ENCODE measurements at regions not wholly inside any gene's neighbourhood (a gene's known extent, or its start where the extent isn't known, plus 50 kb on each side); places are given as distances from the start of the nearest gene placed in this dataset.

DNA sequence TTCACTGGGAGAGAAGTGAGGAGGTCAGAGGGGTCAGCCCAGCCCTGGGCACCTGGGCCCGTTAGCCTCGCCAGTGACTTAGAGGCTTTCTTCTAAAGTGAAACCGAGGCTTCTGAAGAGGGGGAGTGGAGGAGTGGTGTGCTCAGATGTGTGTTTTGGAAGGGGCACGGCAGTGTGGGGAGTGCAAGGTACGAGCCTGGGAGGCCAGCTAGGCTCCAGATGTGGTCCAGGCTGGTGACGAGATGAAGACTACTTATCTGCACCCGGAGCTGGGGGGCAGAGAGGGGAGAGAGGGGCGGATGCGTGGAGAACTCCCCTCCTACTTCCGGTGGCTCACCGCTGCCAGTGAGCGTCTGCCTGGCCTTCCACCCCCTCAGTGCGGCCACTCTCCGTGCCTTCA is 371.3 kb upstream of the HS6ST1 start:
- no peak for DNase-seq (ENCODE audit: low read depth in 2 of 2)

DNA sequence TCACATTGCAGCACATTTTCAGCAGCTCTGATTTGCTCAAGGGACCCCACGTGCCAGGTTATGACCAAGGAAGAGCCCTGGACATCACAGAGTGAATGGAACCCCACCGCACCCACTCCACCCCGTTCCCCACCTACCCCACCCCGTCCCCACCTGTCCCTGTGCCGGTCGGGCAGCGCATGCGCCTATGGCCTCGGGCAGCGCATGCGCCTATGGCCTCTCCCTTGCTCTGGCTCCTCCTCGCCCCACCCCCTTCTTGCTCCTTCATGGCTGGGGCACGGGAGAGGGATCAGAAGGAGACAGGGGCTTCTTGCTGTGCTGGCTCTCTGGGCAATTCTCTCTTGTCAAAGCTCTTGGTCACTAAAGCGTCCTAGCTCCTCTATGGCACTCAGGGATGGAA is 371.8 kb upstream of the HS6ST1 start:
- DNase-seq (ENCODE audit: low read depth in 2 of 2): no peak

DNA sequence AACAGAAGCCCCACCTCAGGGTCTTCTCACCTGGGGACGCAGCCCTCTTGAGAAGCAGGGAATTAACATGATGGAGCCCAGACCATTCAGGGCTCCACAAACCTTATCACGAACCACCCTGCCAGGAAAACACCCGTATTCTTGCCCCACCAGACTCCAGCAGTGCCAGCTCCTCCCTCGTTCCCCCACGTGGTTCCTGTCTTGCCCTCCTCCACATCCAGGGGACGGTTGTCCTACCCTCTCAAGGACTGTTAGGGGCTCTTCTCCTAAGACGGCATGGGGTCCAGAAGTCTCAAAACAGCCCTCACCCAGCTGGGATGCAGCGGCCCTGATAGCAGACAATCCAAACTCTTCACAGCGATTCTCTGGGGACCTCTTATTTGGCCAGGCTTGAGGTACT is 372.2 kb upstream of the HS6ST1 start:
- no peak for DNase-seq (ENCODE audit: low read depth in 2 of 2)

DNA sequence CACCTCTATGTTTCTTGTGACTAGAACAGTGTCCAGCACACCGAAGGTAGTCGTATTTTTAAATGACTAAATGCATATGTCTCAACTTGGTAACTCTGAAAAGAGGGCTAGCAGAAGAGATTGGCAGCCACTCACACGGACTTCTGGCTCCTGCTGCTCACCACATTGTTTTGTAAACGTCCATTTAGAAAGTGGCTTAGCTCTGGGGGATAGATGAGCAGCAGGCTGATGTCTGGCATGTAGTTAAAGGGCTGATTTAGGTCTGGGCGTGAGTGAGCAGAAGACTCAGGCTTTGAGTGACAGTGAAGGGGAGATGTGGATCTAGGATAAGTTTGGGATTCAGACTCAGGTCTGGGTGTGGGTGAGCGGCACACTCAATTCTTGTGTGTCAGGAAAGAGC is 372.9 kb upstream of the HS6ST1 start:
- DNase-seq (ENCODE audit: low read depth in 2 of 2): no peak

DNA sequence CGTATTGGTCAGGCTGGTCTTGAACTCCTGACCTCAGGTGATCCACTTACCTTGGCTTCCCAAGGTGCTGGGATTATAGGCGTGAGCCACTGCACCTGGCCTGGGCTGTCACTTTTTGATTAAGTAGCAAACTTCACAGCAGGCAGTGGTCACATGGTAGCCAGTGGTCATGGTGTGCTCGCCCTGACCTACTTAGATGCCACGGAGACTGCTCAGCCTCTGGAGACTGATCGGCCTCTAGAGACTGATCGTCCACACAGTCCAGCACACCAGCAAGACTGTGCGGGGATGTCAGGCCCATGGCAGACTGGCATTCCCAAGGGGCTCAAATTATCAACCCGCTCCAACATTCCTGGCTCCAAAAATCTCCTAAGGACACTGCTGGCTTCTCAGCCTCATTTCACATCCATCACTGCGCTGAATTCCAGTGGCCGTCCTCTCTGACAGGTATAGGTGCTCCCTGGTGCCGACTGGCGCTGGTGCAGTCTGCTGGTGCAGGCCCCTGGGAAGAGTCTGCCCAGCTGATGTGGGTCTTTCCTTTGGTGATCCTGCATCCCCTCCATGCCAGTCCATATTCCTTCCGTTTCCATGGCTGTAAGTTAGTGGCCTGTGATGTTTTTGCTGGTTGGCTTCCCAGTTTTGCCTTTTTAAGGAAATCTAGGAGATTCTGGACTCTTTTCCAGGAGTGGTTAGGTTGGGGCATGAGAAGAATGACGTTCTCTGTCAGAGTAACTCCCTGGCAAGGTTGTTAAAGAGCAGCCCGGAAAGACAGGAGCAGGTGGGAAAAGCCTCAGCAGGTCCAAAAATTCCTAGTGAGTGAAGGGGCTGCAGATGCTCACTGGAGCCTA is 374.5 kb upstream of the HS6ST1 start:
- no peak for DNase-seq (ENCODE audit: low read depth in 2 of 2)

DNA sequence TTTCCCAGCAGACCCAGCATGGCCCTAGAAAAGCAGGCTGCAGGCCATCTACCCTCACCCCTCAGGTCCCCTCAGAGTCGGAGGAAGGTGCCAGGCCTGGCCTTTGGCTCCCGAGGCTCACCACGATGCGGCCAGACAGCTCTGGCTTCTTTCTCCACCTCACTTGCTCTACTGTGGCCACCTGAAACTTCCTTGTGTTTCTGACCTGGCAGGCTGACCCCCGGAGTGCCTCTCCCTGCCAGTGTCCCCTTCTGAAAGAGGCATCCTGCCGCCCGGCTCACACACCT is 375.0 kb upstream of the HS6ST1 start:
- no peak for DNase-seq (ENCODE audit: low read depth in 2 of 2)

DNA sequence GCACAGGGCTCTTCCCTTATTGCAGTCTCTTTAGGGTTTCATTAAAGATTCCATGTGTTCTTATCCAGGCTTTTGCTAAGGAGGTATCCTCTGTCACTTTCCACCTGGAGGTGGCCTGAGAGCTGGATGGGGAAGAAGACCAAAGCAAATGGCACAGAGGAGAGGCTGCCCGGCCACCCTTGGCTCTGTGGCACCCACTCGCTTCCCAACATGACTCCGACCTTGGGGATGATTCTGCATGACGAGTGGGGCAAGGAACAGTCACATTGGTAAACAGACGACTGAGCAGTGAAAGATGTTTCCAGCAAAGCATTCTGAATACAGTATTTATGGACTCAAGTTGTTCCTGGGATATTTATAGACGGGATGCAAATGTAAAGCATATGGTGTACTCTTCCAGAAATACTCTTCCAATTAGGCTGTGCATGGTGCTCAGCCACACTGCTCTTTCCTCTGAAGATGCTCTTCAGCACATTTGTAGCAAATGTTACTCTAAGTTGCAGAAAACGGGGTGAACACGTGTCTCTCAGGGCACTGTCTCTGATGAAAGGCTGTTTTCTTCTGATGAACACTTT is 377.1 kb upstream of the HS6ST1 start:
- no peak for DNase-seq (ENCODE audit: low read depth in 2 of 2)

DNA sequence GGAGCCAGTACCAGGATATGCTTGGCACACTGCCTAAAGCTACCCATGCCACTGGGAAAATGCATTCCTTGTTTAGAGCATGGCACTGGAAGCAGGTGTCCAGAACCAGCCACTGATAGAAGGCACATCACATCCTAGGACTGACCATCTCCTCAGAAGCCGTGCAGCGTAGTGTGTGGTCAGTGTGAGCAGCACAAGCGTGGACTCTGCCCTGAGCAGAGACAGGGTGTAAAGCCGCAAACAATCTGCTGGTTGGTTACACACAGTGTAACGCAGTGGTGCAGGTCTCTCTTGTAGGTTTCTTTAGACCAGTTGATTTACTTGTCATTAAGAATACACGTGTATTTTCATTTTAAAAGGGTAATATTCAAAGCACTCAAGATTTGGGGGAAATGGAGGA is 377.8 kb upstream of the HS6ST1 start:
- no peak for DNase-seq (ENCODE audit: low read depth in 2 of 2)

DNA sequence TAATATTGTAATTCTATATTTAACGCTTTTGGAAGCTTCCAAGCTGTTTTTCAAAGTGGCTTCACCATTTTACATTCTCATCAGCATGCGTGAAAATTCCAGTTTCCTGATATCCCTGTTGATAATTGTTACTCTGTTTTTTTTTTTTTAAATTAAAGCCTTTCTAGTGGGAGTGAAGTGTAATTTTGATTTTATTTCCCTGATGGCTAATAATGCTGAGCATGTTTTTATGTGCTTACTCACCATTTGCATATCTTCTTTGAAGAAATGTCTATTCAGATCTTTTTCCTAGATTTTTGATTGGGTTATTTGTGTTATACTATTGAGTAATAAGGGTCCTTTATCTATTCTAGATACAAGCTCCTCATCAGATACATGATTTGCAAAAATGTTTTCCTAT is 382.8 kb upstream of the HS6ST1 start:
- DNase-seq (ENCODE audit: low read depth in 2 of 2): no peak

DNA sequence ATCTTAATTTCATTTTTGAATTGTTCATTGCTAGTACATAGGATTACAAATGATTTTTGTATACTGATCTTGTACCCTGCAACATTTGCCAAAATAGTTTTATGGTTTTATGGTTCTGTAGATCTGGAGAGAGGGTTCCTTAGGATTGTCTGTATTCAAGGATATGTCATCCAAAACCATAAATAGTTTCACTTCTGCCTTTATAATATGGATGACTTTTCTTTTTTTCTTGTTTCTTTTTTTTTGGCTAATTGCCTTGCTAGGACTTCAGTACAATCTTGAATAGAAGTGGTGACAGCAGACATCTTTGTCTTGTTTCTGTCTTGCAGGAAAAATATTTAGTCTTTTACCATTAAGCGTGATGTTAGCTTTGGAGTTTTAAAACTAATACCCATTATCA is 383.9 kb upstream of the HS6ST1 start:
- DNase-seq (ENCODE audit: low read depth in 2 of 2): no peak

DNA sequence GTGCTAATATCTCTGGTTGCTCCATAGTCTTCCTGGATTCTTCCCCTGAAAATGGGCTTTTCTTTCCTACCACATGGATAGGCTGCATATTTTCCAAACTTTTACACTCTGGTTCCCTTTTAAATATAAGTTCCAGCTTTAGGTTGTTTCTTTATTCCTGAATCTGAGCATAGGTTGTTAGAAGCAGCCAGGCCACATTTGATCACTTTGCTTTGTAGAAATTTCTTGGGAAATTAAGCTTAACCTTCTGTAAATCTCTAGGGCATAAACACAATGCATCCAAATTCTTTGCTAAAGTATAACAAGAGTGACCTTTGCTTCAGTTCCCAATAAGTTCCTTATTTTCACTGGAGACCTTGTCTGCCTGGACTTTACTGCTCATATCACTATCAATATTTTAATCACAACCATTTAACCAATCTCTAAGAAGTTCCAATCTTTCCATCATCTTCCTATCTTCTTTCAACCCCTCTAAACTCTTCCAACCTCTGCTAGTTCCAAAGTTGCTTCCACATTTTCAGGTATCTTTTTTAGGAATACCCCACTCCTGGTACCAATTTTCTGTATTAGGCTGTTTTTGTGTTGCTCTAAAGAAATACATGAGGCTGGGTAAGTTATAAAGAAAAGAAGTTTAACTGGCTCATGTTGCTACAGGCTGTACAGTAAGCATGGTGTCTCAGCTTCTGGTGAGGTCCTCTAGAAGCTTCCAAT is 389.6 kb upstream of the HS6ST1 start:
- DNase-seq (ENCODE audit: low read depth in 2 of 2): no peak

DNA sequence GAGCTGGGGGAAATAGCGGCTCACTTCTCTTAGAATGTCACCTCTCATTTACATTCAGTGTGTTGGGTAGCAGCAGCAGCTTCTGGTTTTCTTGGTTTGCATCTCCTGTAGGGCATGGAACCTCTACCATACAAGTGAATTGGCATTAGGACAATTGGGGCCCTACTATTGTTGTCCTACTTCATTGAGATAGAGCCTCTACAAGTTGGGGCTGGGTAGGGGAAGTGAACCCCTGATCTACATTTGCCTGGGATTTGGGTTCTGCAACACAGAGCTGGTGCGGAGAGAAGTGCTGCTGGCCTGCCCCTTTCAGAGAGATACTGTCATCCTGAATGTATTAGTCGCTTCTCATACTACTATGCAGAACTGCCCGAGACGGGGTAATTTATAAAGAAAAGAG is 391.6 kb upstream of the HS6ST1 start:
- DNase-seq (ENCODE audit: low read depth in 2 of 2): no peak

DNA sequence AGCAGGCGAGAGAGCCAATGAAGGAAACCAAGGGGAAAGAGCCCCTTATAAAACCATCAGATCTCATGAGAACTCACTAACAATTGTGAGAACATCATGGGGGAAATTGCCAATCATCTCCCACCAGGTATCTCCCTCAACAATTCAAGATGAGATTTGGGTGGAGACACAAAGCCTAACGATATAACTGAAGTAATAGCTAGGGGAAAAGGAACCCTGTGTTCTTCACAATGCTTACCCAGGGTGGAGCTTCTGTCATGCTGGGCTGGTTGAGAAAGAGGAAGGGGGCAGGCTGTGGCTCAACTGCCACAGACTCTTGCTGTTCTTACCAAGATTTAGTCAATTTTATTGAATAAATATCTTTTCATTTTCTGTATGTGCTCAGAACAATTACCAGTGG is 392.1 kb upstream of the HS6ST1 start:
- no peak for DNase-seq (ENCODE audit: low read depth in 2 of 2)

DNA sequence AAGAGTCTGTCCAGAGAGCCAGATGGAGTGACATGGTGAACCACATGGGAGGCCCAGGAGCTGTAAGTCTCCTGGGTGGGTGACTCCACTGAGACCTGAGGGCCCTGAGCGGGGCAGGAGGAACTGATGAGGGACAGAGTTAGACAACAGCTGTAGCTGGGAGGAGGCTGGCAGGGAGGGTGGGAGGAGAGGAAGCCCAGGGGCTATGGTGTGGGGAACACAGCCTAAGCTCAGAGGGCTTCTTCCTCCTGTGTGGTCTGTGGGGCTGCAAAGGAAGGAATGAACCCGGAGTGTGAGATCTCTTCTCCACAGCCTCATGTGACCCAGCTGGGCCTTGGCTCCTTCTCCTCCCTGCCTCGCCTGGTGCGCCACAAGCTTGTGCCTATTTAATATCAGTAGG is 395.6 kb upstream of the HS6ST1 start:
- DNase-seq (ENCODE audit: low read depth in 2 of 2): no peak

DNA sequence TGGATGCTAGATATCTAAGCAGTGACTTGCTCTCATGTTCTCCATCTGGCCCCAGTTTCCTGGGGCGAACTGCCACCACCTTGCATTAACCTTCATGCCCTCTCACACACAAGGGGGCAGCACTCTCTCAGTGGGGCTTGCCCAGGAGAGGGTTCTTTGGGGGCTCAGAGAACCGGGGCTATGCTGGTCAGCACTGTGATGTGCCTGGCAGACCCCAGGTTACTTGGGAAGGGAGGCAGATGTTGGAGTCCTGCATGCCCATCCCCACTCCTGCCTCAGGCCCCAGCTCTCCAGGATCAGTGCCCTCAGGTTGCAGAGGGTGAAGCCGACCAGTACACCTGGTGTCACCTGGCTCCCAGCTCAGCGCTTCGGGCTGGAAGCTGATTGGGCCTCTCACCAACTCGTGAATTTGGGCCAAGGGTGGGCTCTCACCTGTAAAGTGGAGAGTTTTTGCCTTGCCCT is 396.2 kb upstream of the HS6ST1 start:
- no peak for DNase-seq (ENCODE audit: low read depth in 2 of 2)

DNA sequence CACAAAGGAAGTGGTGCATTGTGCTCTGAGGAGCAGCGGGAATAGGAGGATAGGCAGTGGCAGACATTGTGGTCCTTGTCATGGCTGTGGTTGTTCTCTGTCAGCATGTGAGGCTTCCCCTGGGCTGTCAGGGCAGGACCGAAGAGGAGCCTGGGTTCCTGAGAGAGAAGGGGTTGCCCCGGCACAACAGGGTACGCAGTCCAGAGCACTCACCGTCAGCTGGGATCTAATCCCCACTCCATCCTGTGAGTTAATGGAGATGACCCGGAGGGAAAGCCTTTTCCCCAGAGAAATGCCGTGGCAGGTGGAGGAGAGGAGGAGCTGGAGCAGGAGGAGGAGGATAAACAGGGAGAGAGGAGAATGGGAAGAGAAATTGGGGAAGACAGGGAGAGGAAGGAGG is 396.7 kb upstream of the HS6ST1 start:
- DNase-seq (ENCODE audit: low read depth in 2 of 2): no peak

DNA sequence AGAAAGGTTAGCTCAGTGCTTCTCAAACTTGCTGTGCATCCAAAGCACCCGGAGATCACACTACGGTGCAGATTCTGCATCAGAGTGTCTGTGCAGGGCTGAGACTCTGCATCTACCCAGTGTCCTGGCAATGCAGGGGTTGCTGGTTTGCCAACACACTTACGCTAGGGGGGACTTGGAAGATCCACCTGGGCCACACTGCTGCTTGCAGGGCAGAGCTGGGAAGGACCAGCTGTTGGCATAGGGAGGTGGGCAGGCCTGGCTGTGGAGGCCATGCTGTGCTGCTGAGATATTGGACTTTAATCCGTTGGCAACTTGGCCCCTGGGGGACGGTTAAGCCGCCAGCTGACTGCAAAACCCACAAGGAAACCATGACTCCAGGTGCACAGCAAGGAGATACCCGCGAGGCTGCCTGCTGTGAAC is 397.6 kb upstream of the HS6ST1 start:
- no peak for DNase-seq (ENCODE audit: low read depth in 2 of 2)

DNA sequence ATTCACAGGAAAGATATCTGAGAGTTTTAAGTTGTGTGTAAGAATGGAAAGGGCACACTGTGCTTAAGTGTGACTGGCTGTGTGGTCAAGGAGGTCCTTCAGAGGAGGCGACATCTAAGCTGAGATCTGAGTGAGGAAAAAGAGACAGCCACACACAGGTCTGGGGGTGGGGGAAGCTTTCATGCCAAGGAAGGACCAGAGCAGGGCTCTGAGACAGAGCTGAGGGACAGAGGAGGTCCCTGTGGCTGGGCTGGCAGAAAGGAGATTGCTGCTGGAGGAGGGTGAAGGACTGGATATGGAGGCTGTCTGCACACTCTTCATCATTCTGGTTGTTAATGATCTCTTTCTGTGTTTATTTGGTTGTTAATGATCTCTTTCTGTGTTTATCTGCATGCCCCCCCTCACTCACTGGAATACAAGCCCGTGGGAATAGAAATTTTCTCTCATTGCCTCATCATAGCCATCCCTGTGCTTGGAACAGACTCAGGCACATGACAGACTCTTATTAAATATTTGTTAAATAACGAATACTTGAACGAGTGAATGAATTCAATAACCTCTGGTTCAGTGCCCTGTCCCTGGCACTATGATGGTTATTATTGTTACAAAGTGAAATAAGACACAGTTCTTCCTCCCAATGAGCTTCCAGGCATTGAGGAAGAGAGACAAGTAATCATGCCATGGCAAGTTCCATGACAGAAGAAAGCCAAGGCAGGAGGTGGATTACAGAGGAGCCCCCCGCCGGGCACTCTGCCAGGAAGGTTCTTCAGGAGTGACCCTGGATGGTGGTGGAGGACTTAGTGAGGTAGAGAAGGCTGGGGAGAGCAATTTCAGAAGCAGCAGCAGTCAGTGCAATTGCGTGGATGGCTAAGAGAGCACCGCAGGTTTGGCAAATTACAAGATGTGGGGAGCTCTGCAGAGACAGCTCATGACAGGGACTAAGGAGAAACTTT is 399.4 kb upstream of the HS6ST1 start:
- DNase-seq (ENCODE audit: low read depth in 2 of 2): no peak

DNA sequence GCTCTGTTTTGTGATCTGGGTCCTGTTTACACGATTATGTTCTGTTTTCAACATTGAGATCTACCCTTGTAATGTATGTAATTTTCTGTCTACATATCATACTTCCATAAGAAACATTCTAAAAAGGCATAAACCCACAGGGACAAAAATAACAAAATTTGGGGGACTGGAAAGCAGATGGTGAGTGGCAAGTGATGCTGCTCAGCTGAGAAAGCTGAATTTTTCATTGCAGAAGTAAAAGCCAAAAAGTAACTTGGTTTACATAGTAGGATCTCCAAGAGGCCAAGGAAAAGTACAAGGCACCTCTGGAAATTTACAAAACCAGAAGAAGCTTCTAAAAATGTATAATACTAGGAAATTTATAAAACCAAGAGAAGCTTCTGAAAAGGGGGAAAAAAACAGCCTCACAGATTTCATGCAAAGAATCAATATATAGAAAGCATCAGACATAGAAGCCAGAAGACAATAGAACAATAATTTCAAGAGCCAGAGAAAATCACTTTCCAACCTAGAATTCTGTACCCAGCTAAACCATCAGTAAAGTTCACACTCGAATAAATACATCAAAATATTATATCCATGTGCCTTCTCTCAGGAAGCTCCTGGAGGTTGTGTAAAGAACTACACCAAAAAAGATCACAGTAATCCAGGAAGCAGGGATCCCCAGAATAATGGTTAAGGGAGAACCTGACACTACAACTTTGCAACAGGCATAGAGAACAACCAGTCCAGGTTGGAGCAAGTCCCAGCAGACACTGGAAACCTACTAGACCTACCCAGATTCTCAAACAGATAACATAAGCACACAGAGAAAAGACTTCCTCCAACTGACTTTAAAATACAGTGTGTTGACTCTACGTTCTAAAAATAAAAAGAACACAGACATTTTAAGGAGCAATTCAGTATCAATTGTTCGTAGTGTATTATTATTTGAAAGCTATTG is 401.7 kb upstream of the HS6ST1 start:
- no peak for DNase-seq (ENCODE audit: low read depth in 2 of 2)

DNA sequence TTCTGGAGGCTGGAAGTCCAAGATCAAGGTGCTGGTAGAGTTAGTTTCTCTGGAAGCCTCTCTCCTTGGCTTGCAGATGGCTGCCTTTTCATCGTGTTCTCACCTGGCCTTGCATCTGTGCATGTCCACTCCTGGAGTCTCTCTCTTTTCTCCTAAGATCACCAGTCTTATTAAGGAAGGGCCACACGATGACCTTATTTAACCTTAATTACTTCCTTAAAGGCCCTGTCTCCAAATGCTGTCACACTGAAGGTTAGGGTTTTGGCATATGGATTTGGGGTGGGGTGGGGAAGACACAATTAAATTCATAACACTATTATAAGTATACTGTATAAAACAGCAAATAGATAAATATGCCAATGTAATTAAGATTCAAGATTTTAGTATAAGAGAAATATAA is 402.4 kb upstream of the HS6ST1 start:
- DNase-seq (ENCODE audit: low read depth in 2 of 2): no peak

DNA sequence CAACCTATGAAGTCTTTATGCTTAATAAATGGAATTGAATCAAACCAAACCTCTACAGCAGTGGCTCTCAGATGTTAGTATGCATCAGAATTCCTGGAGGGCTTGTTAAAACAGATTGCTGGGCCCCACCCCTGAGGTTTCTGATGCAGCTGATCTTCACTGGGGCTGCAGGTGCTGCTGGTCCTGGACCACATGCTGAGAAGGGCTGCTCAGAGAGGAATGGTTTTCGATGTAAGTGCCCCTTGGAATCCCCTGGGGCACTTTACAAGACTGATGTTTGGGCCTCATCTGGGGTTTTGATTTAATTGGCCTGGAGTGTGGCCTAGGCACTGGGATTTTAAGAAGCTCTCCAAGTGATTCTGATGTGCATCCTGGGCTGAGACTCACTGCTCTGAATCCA is 403.8 kb upstream of the HS6ST1 start:
- no peak for DNase-seq (ENCODE audit: low read depth in 2 of 2)

Measured in stimulated activated CD8-positive, alpha-beta memory T cell treated with anti-CD3 and anti-CD28 coated beads, Interleukin-2, amount 100 ng/mL, for 1 hour (primary cell).